CD1c-positive myeloid dendritic cell (primary cell): ENCODE measurements at regions not wholly inside any gene's neighbourhood (a gene's known extent, or its start where the extent isn't known, plus 50 kb on each side); places are given as distances from the start of the nearest gene placed in this dataset.

ENCODE experiments used
- DNase-seq: peaks from one replicate; pipeline ENCODE4 v3.0.0-alpha.2; 2016; ENCODE audit errors: extremely low spot score

DNA sequence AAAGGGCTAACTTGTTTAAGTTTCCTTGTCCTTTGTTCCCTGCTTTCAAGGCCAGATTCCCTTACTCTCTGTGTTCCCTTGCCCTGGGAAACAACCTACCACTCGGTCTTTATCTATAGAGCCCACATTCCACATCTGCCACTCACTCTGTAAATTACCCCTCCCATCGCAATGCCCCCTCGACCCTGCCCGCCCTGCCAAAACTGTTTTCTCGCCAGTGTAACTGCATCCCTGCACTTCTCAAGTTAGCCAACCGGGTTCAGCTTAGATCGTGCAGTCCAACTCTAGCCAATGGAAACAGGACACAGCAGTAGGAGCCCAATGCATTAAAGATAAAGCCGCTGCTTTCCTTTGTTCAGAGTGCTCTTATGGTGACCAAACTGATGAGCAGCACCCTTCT, 263.6 kb downstream of the TBL1XR1 start:
- no peak for DNase-seq

DNA sequence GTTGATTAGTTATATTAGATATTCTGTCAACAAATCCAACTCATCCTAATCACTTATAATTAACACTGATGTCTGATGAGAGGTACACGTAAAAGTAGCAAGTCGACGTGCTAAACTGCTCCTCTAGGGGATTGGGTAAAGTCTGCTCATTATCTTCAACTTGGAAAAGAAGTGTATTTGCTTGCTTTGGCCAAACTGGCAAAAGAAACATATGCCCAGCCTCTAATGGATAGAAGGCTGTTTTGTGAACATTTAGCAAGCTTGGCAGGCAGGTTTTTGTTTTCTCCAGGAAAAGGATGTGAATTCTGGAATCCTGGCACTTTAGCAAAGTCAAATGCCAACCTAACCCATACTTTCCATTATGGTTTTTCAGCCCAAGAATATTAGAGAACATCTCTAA, 264.8 kb downstream of the TBL1XR1 start:
- DNase-seq: no peak

DNA sequence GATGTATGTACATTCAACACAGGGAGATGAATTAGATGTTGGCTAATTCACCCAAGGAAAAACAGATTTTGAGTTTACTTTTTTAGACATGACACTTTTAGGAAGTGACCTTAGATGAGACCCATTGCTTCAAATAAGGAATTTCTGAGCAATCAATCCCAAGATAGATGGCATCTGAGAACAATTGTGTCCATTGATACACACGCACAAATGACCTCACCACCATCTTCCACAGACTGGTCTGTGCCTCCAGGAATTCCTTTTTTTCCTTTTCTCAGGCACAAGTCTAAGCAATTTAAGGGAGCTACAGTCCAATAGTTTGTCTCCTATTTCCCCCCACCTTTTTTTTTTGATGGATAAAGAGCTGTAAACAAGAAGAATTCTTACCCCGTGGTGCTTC, 265.3 kb downstream of the TBL1XR1 start:
- DNase-seq: no peak

DNA sequence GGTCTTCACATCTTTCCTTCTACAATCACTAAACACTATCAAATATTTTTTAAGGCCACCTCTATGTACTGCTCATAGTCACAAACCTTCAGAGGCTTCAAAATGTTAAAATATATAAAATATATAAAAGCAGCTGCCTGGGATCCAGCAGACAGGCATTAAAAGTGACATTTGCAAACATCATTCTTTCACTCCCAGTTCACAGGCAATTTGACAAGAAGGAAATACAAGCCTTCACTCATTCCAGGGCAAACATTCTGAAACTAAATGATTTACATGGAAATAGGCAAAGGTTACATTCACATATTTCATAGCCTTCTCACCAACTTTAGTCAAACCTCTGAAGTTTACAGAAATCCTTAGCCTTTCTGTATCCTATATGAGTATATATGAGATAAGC, 266.3 kb downstream of the TBL1XR1 start:
- no peak for DNase-seq

DNA sequence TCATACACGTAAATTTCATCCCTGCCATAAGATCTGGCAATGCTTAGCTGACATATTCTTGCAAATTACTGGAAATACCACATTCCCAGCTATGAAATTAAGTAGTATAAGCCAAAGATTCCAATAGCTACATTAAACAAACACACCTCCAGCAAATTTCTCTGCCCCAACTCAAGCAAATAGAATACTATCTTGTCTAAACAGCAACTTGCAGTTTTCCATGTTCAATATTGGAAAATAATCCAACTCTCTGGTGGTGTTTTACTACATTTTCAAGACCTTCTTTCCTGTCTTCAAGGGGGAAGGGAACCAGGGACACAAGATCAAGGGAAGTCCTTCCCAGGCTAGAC, 268.7 kb downstream of the TBL1XR1 start:
- no peak for DNase-seq

DNA sequence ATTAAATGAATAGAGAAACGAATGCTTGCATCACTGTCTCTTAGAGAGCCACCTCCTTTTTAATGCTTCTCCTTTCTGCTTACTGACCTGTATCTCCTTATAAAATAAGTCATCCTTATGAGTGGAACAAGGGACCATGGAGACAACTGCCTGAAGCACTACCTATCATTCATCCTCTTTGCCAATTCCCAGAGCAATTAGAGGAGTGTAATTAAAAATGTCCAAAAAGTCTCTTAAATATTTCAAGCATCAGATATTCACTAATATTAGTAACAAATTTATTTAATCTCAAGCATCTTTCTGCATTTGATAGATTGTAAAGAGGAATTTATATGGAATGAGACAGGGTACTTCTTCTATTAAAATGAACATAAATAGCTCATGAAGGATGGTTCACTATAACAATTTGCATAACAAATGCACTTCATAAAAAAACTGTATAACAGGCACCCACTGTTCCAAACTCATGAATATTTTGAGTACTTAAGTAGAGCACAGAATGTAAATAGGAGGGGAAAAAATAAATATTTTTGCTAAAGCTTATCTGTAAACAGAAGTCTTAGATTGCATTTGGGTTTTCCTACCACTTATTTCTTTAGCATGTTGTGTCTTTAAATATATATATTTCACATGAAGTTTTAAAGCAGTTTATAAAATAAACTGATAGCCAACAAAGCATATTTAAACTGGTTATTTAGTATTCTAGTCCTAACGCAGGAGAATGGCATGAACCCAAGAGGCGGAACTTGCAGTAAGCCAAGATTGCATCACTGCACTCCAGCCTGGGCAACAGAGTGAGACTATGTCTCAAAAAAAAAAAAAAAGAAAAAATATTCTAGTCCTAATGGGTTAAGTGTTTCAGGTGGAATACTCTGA, 269.3 kb downstream of the TBL1XR1 start:
- no peak for DNase-seq

DNA sequence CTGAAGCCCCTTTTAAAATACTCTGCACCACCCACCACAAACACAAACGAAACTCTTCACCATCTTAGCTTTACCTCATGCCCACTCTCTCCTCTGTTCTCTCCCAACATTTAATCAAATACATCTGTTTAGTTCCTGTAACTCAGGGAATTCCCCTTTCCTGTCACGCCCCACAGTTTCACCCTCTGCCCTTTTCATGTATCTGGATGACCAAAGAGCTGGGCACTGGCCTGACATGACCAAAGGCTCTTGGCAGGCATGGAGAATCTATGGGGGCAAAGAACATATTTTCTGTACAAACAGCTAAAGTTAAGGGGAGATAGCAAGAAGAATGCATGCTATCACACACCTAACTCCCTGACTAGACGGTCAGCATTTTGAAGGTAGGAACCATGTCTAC, 270.0 kb downstream of the TBL1XR1 start:
- DNase-seq: no peak

DNA sequence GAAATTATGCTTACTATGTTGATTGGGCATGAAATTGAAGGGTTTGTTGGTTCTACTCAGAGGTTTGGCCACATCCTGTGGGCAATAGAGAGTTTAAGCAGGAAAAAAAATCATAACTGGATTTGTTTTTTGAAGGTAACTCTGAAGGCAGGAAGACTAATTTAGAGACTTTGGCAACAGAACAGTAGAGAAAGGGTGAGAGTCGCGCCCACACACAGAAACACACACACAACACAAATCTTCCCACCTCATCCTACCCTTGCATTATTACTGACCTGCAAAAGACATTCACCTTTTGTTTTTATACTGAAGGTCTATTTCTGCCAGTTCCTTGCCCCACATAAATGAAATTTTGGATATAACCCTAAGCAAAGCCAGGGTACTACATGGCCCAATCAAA, 270.6 kb downstream of the TBL1XR1 start:
- no peak for DNase-seq

DNA sequence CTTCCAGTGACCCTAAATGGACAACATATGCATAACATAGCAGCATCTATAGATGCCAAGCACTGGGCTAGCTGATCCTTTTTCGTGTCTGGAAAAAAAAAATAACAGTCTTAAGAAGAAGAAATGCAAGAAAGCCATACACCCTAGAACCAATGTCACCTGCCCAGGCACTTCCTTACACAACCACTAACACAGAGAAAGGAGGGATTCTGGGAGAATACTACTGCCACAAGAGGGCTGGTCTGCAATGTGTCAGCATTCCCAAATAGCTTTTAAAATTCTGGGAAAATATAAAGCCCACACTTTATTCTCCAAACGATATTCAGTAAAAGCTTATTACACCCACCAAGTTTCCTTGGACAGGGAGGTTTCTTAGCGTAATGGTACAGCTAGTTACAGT, 271.2 kb downstream of the TBL1XR1 start:
- DNase-seq: no peak

DNA sequence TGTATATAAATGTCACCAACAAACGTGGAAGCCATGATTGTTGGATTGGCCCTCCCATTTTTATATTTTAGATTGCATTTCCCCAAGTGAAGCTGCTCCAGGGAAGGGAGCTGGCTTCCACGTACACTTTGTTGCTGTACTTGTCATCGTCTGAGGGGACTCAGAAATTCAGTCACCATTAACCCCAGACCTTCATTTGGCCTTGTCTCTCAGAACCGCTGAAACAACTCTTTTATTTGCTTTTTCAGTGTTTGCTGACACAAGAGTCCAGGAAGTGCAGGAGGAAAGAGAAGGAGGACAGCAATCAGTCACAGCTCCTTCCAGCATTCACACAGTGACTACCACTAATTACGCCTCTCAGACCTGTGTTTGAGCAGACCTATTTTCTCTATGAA, 276.5 kb downstream of the TBL1XR1 start:
- DNase-seq: no peak

DNA sequence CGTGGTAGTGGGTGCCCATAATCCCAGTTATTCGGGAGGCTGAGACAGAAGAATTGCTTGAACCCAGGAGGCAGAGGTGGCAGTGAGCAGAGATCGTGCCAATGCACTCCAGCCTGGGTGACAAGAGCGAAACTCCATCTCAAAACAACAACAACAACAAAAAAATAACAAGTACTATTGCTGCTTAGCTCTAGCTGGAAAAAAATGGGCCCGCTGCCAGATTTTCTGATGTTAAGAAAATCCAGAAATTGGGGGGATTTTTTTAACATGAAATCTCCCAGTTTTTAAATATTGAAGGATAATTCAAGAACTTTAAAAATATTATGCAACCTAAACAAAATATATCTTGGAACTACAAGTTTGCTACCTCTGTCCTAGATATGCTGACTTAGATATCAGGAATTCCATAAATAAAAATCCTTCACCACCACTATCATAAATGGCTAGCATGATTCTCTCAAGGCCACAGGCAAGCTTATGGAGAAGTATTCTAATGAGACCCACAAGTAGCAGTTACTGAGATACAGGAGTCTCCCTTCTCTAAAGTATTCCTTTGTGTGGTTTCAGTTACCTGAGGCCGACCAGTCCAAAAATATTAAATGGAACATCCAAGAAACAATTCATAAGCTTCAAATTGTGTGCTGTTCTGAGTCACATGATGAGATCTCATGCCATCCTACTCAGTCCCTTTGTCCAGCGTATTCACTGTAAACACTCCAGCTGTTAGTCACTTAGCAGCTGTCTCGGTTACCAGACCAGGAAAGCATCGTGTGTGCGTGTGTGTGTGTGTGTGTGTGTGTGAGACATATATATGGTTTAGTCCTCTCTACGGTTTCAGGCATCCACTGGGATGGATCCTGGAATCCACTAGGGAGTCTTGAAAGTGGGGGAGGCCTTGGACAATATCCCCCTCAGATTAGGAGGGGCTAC, 277.2 kb downstream of the TBL1XR1 start:
- no peak for DNase-seq

DNA sequence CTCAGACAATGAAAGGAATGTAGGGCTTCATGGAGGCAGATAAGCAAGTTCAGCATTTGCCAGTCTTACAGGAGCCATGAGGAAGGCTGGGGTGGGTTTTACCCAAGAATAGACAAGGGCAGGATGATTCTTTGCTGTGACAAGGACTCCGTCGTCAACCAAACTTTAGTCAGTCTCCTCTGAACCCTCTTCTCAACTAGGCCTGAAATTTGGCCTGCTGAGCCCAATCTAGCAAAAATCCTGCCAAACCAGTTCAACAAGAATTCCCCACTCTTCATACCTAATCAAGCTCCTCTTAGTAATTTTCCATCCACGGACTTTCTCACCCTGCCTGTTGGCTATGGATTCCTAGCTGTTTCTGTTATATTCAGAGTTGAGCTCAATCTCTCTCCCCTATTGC, 280.5 kb downstream of the TBL1XR1 start:
- DNase-seq: no peak

DNA sequence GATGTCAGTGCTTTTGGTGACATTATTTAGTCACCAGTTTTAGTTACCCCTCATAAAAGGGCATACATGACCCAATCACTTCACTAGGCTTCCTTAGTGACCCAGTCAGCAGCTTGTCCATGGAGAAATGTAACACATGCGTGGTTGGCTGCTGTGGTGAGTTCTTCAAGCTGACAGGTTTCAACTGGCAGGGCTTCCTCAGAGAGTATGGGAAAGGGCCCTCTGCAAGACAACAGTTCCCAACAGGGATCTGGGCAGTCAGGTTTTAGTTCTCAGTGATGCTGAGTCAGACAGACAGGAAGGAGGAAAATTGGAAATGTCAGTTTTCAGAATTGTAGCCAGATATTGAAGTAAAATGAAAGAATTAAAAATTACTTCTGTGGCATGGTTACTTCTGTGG, 282.5 kb downstream of the TBL1XR1 start:
- DNase-seq: no peak

DNA sequence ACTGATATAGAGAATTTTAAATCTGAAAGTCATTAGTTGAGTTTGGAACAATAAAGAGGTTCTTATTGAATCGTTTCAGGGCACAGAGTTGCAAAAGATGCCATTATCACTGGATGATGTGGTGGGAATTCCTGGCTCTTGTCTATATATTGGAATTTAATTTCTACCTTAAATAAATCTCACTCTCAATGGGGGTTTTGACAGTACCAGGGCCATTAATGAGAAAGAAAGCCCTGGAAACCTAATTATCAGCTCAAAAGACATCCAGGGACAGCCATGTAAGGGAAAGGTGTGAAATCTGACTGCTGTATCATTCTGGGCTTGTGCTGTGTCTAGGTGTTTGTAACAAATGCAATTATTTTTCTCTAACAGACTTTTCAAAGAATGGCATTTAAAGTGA, 285.7 kb downstream of the TBL1XR1 start:
- no peak for DNase-seq

DNA sequence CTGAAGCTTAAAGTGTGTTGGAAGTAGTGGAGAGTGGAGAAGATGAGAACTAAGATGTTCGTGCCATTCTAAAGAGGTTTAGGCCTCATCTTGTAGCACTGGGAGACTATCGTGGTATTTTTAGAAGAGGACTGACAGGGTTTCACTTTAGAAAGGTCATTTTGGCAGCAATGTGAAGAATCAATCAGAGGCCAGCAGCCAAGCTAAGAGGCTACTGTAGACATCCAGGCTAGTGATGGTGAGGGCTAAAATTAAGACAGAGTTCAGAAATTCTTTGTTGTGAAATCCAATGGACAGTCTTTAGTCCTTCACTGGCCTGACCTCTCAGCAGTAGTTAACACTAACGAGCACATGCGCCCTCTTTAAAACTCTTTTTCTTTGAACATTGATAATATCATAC, 288.2 kb downstream of the TBL1XR1 start:
- DNase-seq: no peak

DNA sequence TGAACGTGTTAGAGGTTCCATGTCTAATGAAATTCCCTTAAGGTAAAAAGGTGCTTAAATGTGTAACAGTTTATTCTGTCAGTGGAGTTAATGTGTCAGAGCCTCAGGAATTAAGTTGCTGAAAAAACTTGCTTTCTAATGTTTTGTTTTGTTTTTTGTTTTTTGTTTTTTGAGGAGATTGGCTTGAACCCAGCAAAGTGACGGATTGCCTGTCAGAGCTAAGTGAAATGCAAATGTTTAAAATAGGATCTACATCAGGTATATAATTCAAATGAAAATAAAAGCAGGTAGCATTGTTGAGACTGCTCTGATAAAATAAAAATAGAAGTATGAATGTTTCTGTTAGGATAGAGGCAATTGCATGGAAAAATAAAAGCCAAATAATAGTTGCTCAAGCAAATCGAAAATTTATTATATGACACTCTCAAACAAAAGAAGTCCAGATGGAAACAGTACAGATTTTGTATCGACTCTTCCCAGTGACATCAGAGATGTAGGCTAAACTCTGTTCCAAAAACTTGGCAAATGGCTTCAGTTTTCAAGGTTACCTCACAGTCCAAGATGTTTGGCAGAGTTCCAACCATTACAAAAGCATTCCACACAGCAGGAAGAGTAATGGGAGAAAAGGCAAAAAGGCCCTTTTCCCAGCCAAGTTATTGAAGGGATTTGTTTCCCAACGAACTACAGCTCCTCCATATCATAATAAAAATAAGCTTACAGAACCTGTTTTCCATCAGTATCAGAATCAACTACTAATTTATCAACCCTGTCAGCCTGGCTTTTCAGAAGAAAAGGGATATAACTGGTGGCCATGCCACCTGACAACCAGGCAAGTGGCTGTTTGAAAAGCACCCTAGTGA, 291.0 kb downstream of the TBL1XR1 start:
- DNase-seq: no peak

DNA sequence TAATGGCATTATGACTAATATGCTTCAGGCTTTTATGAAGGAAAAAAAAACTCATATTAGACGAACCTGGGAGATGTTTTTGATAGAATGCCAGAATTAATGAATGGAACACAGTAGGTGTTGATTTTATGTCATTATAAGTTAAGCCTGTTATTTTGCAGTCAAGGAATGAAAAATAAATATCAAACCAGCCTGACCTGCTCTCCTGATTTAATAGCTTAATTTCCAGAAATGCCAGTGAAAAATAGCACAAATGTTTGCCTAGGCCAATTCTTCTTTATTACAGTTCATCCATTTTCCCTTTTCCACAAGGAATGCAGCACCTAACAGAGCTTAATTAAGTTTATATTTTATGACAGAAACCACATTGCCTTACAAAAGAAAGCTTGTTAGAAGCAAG, 292.0 kb downstream of the TBL1XR1 start:
- DNase-seq: no peak

DNA sequence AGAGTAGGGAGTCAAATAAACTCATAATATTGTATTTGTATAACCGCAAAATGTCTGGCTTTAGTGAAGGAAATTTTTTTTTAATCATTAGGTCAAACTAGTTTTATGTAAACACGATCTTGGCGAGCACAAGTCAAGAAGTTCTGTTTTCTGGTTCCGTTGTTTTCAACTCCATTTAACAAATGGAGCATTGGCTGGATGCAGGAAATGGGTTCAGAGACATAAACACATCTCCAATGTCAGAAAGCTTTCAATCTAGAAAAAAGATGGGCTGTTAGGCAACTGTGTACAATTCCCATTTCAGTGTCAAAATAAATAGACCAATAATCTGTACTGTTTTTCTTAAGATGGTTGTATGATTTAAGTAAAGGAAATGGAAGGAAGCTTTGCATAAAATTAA, 292.8 kb downstream of the TBL1XR1 start:
- DNase-seq: no peak

DNA sequence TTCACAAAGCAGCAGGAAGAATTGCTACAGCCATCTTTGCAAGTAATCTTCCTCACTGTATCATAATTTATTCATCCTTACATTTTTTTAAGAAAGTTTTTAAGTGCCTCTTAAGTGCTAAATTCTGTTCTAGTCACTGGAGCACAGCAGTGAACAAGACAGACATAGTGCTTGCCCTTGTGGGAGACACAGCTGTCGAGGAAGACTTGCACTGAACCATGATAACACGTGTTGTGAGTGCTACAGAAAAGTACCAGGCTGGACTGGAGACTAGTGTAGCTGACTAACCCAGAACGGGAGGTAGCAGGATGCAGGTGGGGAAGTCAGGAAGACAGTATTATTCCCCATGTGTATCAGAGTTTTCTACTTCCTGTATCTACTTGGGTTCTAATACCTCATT, 300.6 kb downstream of the TBL1XR1 start:
- no peak for DNase-seq

DNA sequence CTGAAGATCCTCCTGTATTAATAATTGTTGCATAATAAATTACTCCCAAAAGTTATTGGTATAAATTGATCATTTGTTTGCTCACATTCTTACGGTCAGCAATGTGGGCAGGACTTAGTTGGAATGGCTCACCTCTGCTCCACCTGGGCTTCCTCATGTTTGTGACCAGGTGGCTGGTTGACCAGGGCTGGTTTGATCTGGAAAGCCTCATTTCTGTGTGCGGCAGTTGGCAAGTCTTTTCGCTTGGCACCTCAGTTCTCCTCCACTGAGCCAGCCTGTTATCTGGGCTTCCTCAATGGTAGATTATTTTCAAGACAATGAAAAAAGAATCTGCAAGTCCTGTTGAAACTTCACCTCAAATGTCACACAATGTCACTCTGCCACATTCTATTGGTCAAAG, 301.1 kb downstream of the TBL1XR1 start:
- DNase-seq: no peak

DNA sequence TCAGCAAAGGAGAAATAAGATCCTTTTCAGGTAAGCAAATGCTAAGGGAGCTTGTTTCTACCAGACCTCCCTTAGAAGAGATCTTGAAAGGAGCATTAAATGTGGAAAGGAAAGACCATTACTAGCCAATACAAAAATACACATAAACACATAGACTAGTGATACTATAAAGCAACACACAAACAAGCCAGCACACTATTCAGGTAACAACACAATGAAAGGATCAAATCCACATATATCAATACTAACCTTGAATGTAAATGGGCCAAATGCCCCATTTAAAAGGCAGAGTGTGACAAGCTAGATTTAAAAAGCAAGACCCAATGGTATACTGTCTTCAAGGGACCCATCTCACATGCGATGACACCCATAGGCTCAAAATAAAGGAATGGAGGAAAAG, 317.6 kb downstream of the TBL1XR1 start:
- DNase-seq: no peak

DNA sequence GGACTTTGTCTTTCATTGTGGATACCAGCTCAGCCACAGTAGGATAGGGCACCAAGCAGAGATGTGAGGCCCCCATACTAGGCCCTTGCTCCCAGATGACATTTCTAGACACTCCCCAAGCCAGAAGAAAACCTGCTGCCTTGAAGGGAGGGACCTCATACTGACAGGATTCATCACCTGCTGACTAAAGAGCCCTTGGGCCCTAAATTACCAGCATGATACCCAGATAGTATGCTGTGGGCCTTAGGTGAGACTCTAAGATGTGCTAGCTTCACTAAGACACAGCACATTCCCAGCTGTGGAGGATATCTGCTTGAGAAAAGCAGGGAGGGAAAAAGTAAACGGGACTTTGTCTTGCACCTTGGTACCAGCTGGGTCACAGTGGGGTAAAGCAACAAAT, 324.0 kb downstream of the TBL1XR1 start:
- DNase-seq: no peak
